HEK293 (cell line): ENCODE measurements at regions not wholly inside any gene's neighbourhood (a gene's known extent, or its start where the extent isn't known, plus 50 kb on each side); places are given as distances from the start of the nearest gene placed in this dataset.

Source experiments
- CTCF ChIA-PET: fragments of 350-600 bp; formaldehyde crosslinking; extraction: SDS; loops from one replicate; lab custom pipeline; 2021; ENCODE audit warnings: antibody characterized with exemption; lab: Yijun Ruan, JAX
- POLR2A ChIA-PET: fragments of 300-600 bp; formaldehyde crosslinking; extraction: SDS; loops from one replicate; lab custom pipeline; 2020; ENCODE audit warnings: antibody characterized with exemption, inconsistent platforms; lab: Yijun Ruan, JAX
- H3K27ac ChIP-seq: fragments of 200-500 bp; sonication (Bioruptor generic); 2 replicates; pipeline ENCODE4 v1.5.1; 2014; ENCODE audit warnings: low read depth, low read length, control low read depth, inconsistent platforms; ENCODE audit errors: extremely low read depth
- H3K36me3 ChIP-seq, 2 experiments: fragments of 200-500 bp in 1 of 2; sonication (Bioruptor generic) in 1 of 2; 1 replicate in 1 of 2; 2 replicates in 1 of 2; pipeline ENCODE4 v1.5.1; 2014 to 2017; ENCODE audit warnings: inconsistent platforms in 2 of 2, low read length in 2 of 2; ENCODE audit not compliant: control insufficient read depth in 2 of 2, insufficient read depth in 1 of 2
- H3K4me1 ChIP-seq: fragments of 200-500 bp; sonication (Bioruptor generic); 2 replicates; pipeline ENCODE4 v1.5.1; 2014; ENCODE audit warnings: mild to moderate bottlenecking, low read length, inconsistent platforms; ENCODE audit not compliant: control insufficient read depth, insufficient read depth
- H3K4me3 ChIP-seq: 2 replicates; pipeline ENCODE4 v1.5.1; 2011; ENCODE audit warnings: low read depth, mild to moderate bottlenecking, control low read depth, low read length, moderate library complexity
- H3K9me3 ChIP-seq: fragments of 200-500 bp; sonication (Bioruptor generic); 2 replicates; pipeline ENCODE4 v1.5.1; 2014; ENCODE audit warnings: low read depth, low read length, inconsistent platforms; ENCODE audit not compliant: control insufficient read depth, insufficient read depth
- SCRT2 ChIP-seq: fragments of 450-650 bp; formaldehyde crosslinking; IDR thresholded peaks from 2 replicates; pipeline ENCODE4 v1.5.1; 2016; ENCODE audit warnings: missing biosample characterization, missing genetic modification characterization
- SETDB1 ChIP-seq: IDR thresholded peaks from one replicate; pipeline ENCODE4 v1.6.1; 2017; ENCODE audit warnings: mild to moderate bottlenecking, low read length, moderate library complexity, mixed read lengths; ENCODE audit not compliant: insufficient read length
- SP7 ChIP-seq: fragments of 450-650 bp; formaldehyde crosslinking; IDR thresholded peaks from 2 replicates; pipeline ENCODE4 v1.5.1; 2016; ENCODE audit warnings: missing biosample characterization, missing genetic modification characterization
- ZBTB44 ChIP-seq: fragments of 450-650 bp; IDR thresholded peaks from 2 replicates; pipeline ENCODE4 v1.5.1; 2018; ENCODE audit warnings: missing biosample characterization, mild to moderate bottlenecking, missing genetic modification characterization
- ZEB2 ChIP-seq: fragments of 450-650 bp; formaldehyde crosslinking; IDR thresholded peaks from 2 replicates; pipeline ENCODE4 v1.5.1; 2016; ENCODE audit warnings: missing biosample characterization, missing genetic modification characterization
- ZFHX2 ChIP-seq: fragments of 450-650 bp; formaldehyde crosslinking; conservative IDR thresholded peaks from 2 replicates; pipeline ENCODE4 v1.5.1; 2016; ENCODE audit warnings: missing biosample characterization, missing genetic modification characterization
- ZNF132 ChIP-seq: fragments of 450-650 bp; formaldehyde crosslinking; IDR thresholded peaks from 2 replicates; pipeline ENCODE4 v1.5.1; 2017; ENCODE audit warnings: missing biosample characterization, missing genetic modification characterization, borderline replicate concordance
- ZNF155 ChIP-seq: fragments of 450-650 bp; formaldehyde crosslinking; IDR thresholded peaks from 2 replicates; pipeline ENCODE4 v1.5.1; 2016; ENCODE audit warnings: missing biosample characterization, missing genetic modification characterization
- ZNF292 ChIP-seq: fragments of 450-650 bp; formaldehyde crosslinking; IDR thresholded peaks from 2 replicates; pipeline ENCODE4 v1.5.1; 2016; ENCODE audit warnings: low read depth, missing biosample characterization, missing genetic modification characterization, borderline replicate concordance
- ZNF366 ChIP-seq: fragments of 450-650 bp; formaldehyde crosslinking; conservative IDR thresholded peaks from 2 replicates; pipeline ENCODE4 v1.5.1; 2016; ENCODE audit warnings: missing biosample characterization, missing genetic modification characterization
- ZNF501 ChIP-seq: fragments of 450-650 bp; formaldehyde crosslinking; IDR thresholded peaks from 2 replicates; pipeline ENCODE4 v1.5.1; 2016; ENCODE audit warnings: missing biosample characterization, missing genetic modification characterization
- ZNF521 ChIP-seq: fragments of 450-650 bp; formaldehyde crosslinking; IDR thresholded peaks from 2 replicates; pipeline ENCODE4 v1.5.1; 2017; ENCODE audit warnings: missing biosample characterization, mild to moderate bottlenecking, missing genetic modification characterization
- ZNF555 ChIP-seq: fragments of 450-650 bp; formaldehyde crosslinking; conservative IDR thresholded peaks from 2 replicates; pipeline ENCODE4 v1.5.1; 2017; ENCODE audit warnings: missing biosample characterization, mild to moderate bottlenecking, missing genetic modification characterization, inconsistent platforms
- ZNF654 ChIP-seq: fragments of 450-650 bp; formaldehyde crosslinking; IDR thresholded peaks from 2 replicates; pipeline ENCODE4 v1.5.1; 2016; ENCODE audit warnings: low read depth, missing biosample characterization, missing genetic modification characterization
- ZNF660 ChIP-seq: fragments of 450-650 bp; IDR thresholded peaks from 2 replicates; pipeline ENCODE4 v1.5.1; 2018; ENCODE audit warnings: missing biosample characterization, mild to moderate bottlenecking, missing genetic modification characterization
- ZNF704 ChIP-seq: fragments of 450-650 bp; formaldehyde crosslinking; IDR thresholded peaks from 2 replicates; pipeline ENCODE4 v1.5.1; 2016; ENCODE audit warnings: missing biosample characterization, missing genetic modification characterization
- ZNF785 ChIP-seq: fragments of 450-650 bp; formaldehyde crosslinking; IDR thresholded peaks from 2 replicates; pipeline ENCODE4 v1.5.1; 2016; ENCODE audit warnings: missing biosample characterization, missing genetic modification characterization
- ZNF791 ChIP-seq: fragments of 450-650 bp; formaldehyde crosslinking; IDR thresholded peaks from 2 replicates; pipeline ENCODE4 v1.5.1; 2016; ENCODE audit warnings: missing biosample characterization, missing genetic modification characterization
- ZSCAN30 ChIP-seq: fragments of 450-650 bp; IDR thresholded peaks from 2 replicates; pipeline ENCODE4 v1.5.1; 2018; ENCODE audit warnings: missing biosample characterization, mild to moderate bottlenecking, missing genetic modification characterization, moderate library complexity
- ZSCAN5A ChIP-seq: fragments of 450-650 bp; formaldehyde crosslinking; IDR thresholded peaks from 2 replicates; pipeline ENCODE4 v1.5.1; 2016; ENCODE audit warnings: missing biosample characterization, missing genetic modification characterization

GRCh38 chr4:138298866-138299265 lies 56.7 kb upstream of the SLC7A11 start (continued):
- no peak for TF ChIP-seq ZSCAN5A (tag by site-specific recombination)
- TF ChIP-seq ZNF654 (tag by site-specific recombination), result no peak
- no peak for TF ChIP-seq ZNF791 (tag by site-specific recombination)
- TF ChIP-seq ZEB2 (tag by site-specific recombination), result no peak
- no peak for TF ChIP-seq ZNF521 (tag by site-specific recombination)
- no peak for TF ChIP-seq ZNF501
- TF ChIP-seq SP7 (tag by site-specific recombination), result no peak
- TF ChIP-seq ZNF292 (tag by site-specific recombination), result no peak
- no peak for TF ChIP-seq ZNF366 (tag by site-specific recombination)
- no peak for TF ChIP-seq ZNF660 (tag by site-specific recombination)
- TF ChIP-seq, all 188 proteins: peak for 0

GRCh38 chr4:138298431-138298830 lies 56.3 kb upstream of the SLC7A11 start:
- TF ChIP-seq ZNF132 (tag by site-specific recombination) (no peak), ZNF785 (tag by site-specific recombination) (no peak)
- CTCF ChIA-PET, result no interaction called here
- Histone ChIP-seq H3K9me3 (no peaks in the 10 kb centered on the region), H3K36me3 (no peaks in the 10 kb centered on the region), H3K4me3 (no peak overlapping the region), H3K4me1 (no peaks in the 10 kb centered on the region), H3K27ac (no peak overlapping the region)
- POLR2A ChIA-PET, result no interaction called here

- CTCF ChIA-PET, result no interaction called here
- Histone ChIP-seq H3K9me3 (no peaks in the 10 kb centered on the region), H3K27ac (no peak overlapping the region), H3K4me3 (no peak overlapping the region), H3K36me3 (no peaks in the 10 kb centered on the region), H3K4me1 (no peaks in the 10 kb centered on the region)
- TF ChIP-seq SCRT2 (tag by site-specific recombination), result 0 out of 2 replicates have a peak, but pooled peaks have one; percentile 34
- TF ChIP-seq ZSCAN30 (tag by site-specific recombination), result no peak
- POLR2A ChIA-PET, result interaction anchor here (0.7 kb wide), 1 partner anchor 1059 kb away, joined by 4 read pairs; no protein-coding TSS in a partner anchor
Observed at GRCh38 chr4:138297743-138298405, 55.7 kb upstream of the SLC7A11 start.

GRCh38 chr4:138292321-138292720 lies 50.2 kb upstream of the SLC7A11 start:
- Histone ChIP-seq H3K27ac (no peak overlapping the region), H3K4me1 (no peaks in the 10 kb centered on the region), H3K36me3 (no peaks in the 10 kb centered on the region), H3K4me3 (no peak overlapping the region), H3K9me3 (no peaks in the 10 kb centered on the region)
- ChIA-PET POLR2A (no interaction called here), CTCF (no interaction called here)
- TF ChIP-seq ZNF155 (tag by site-specific recombination) (no peak), ZNF704 (tag by site-specific recombination) (no peak), ZBTB44 (no peak), ZFHX2 (tag by site-specific recombination) (no peak), ZNF555 (tag by site-specific recombination) (no peak), SETDB1 (no peak)
- TF ChIP-seq, all 188 proteins: peak for 0
